CD8-positive, alpha-beta memory T cell (primary cell): ENCODE measurements at regions not wholly inside any gene's neighbourhood (a gene's known extent, or its start where the extent isn't known, plus 50 kb on each side); places are given as distances from the start of the nearest gene placed in this dataset.

Source experiments
- CTCF ChIA-PET: fragments of 350-600 bp; sonication (Branson Sonifier 250); formaldehyde crosslinking; loops from one replicate; lab custom pipeline; 2021; ENCODE audit warnings: antibody characterized with exemption; lab: Charles Lee
- POLR2A ChIA-PET: fragments of 350-600 bp; sonication (Branson Sonifier 250); formaldehyde crosslinking; loops from one replicate; lab custom pipeline; 2021; ENCODE audit warnings: antibody characterized with exemption; lab: Charles Lee
- DNase-seq, 5 donors: peaks; one replicate each; pipeline versions ENCODE4 v3.0.0 to v3.0.0-alpha.2; 2020 to 2022; ENCODE audit warnings: mixed read lengths in 1 of 5
- H3K27ac ChIP-seq: one replicate; pipeline ENCODE4 v1.7.0; 2013; ENCODE audit warnings: low read depth, mild to moderate bottlenecking, low read length, moderate library complexity
- H3K27me3 ChIP-seq: 2 replicates; pipeline ENCODE4 v1.7.0; 2013; ENCODE audit warnings: low read length, mild to moderate bottlenecking; ENCODE audit not compliant: insufficient read depth, poor library complexity, severe bottlenecking
- H3K36me3 ChIP-seq: 2 replicates; pipeline ENCODE4 v1.7.0; 2013; ENCODE audit warnings: mild to moderate bottlenecking, low read length, moderate library complexity; ENCODE audit not compliant: insufficient read depth
- H3K4me1 ChIP-seq: 2 replicates; pipeline ENCODE4 v1.7.0; 2013; ENCODE audit warnings: mild to moderate bottlenecking, low read length, moderate library complexity; ENCODE audit not compliant: insufficient read depth
- H3K4me3 ChIP-seq: 2 replicates; pipeline ENCODE4 v1.7.0; 2013; ENCODE audit warnings: mild to moderate bottlenecking, low read length
- H3K9me3 ChIP-seq: 2 replicates; pipeline ENCODE4 v1.7.0; 2013; ENCODE audit warnings: mild to moderate bottlenecking, low read length
- H3K27ac Mint-ChIP-seq, 8 donors: one replicate each; pipeline ENCODE4 v1.8.0; 2020 to 2021; ENCODE audit warnings: mixed read lengths in 8 of 8, mild to moderate bottlenecking in 6 of 8, inconsistent platforms in 3 of 8, moderate library complexity in 3 of 8
- H3K27me3 Mint-ChIP-seq, 2 donors: one replicate each; pipeline ENCODE4 v1.8.0; 2020 to 2021; ENCODE audit warnings: mixed read lengths in 2 of 2, mild to moderate bottlenecking in 1 of 2, moderate library complexity in 1 of 2
- H3K36me3 Mint-ChIP-seq, 3 donors: one replicate each; pipeline ENCODE4 v1.8.0; 2020 to 2021; ENCODE audit warnings: mixed read lengths in 3 of 3, inconsistent platforms in 1 of 3, mild to moderate bottlenecking in 1 of 3
- H3K4me1 Mint-ChIP-seq, 3 donors: one replicate each; pipeline ENCODE4 v1.8.0; 2020 to 2021; ENCODE audit warnings: mixed read lengths in 3 of 3, inconsistent platforms in 1 of 3, mild to moderate bottlenecking in 1 of 3
- H3K4me3 Mint-ChIP-seq, 7 donors: one replicate each; pipeline ENCODE4 v1.8.0; 2020 to 2021; ENCODE audit warnings: mixed read lengths in 7 of 7, mild to moderate bottlenecking in 6 of 7, moderate library complexity in 4 of 7, inconsistent platforms in 2 of 7
- H3K9me3 Mint-ChIP-seq, 5 donors: one replicate each; pipeline ENCODE4 v1.8.0; 2020 to 2022; ENCODE audit warnings: mixed read lengths in 5 of 5, mild to moderate bottlenecking in 3 of 5, moderate library complexity in 2 of 5, inconsistent platforms in 1 of 5

- H3K4me3 Mint-ChIP-seq = no peak overlapping the region
- POLR2A ChIA-PET = no interaction called here
- H3K4me1 Mint-ChIP-seq = no peaks in the 10 kb centered on the region
- Histone ChIP-seq H3K4me3 (no peak overlapping the region), H3K27me3 (no peaks in the 10 kb centered on the region), H3K27ac (no peak overlapping the region), H3K36me3 (no peaks in the 10 kb centered on the region), H3K9me3 (no peaks in the 10 kb centered on the region), H3K4me1 (no peaks in the 10 kb centered on the region)
- no peak overlapping the region for H3K27ac Mint-ChIP-seq
- H3K36me3 Mint-ChIP-seq = peaks cover 0 to 27% (median 1%) of the 10 kb centered on the region in 3 donors
- DNase-seq = no peak
- CTCF ChIA-PET = no interaction called here
- peaks cover 3 to 4% of the 10 kb centered on the region in 2 donors for H3K27me3 Mint-ChIP-seq
- peaks cover 13 to 36% (median 31%) of the 10 kb centered on the region in 5 donors for H3K9me3 Mint-ChIP-seq
Observed at GRCh38 chr6:156613996-156614395, 163.2 kb upstream of the ARID1B start.

GRCh38 chr6:156612361-156612760 is 164.8 kb upstream of the ARID1B start:
- no peak overlapping the region for H3K27ac Mint-ChIP-seq
- Histone ChIP-seq H3K27ac (no peak overlapping the region), H3K9me3 (no peaks in the 10 kb centered on the region), H3K4me3 (no peak overlapping the region), H3K36me3 (no peaks in the 10 kb centered on the region), H3K4me1 (no peaks in the 10 kb centered on the region), H3K27me3 (no peaks in the 10 kb centered on the region)
- peaks cover 0 to 30% (median 1%) of the 10 kb centered on the region in 3 donors for H3K36me3 Mint-ChIP-seq
- peaks cover 4 to 5% of the 10 kb centered on the region in 2 donors for H3K27me3 Mint-ChIP-seq
- ChIA-PET CTCF (no interaction called here), POLR2A (no interaction called here)
- H3K4me3 Mint-ChIP-seq = no peak overlapping the region
- H3K4me1 Mint-ChIP-seq = no peaks in the 10 kb centered on the region
- no peak for DNase-seq
- H3K9me3 Mint-ChIP-seq = peaks cover 15 to 38% (median 31%) of the 10 kb centered on the region in 5 donors

GRCh38 chr6:156602066-156602385 is 175.2 kb upstream of the ARID1B start:
- Mint-ChIP-seq H3K4me3 (no peak overlapping the region), H3K4me1 (no peaks in the 10 kb centered on the region), H3K27me3 (peaks cover 17 to 56% of the 10 kb centered on the region in 2 donors), H3K27ac (no peak overlapping the region), H3K36me3 (peaks cover 0 to 5% (median 0%) of the 10 kb centered on the region in 3 donors), H3K9me3 (peaks cover 0 to 7% (median 4%) of the 10 kb centered on the region in 5 donors)
- Histone ChIP-seq H3K27ac (no peak overlapping the region), H3K27me3 (no peaks in the 10 kb centered on the region), H3K4me1 (no peaks in the 10 kb centered on the region), H3K9me3 (no peaks in the 10 kb centered on the region), H3K36me3 (no peaks in the 10 kb centered on the region), H3K4me3 (no peak overlapping the region)
- DNase-seq = no peak
- ChIA-PET CTCF (no interaction called here), POLR2A (no interaction called here)

- no peaks in the 10 kb centered on the region for H3K9me3 ChIP-seq
- Mint-ChIP-seq H3K27ac (no peak overlapping the region), H3K4me1 (no peaks in the 10 kb centered on the region), H3K4me3 (no peak overlapping the region), H3K27me3 (peaks cover 15 to 52% of the 10 kb centered on the region in 2 donors), H3K36me3 (peaks cover 0 to 5% (median 0%) of the 10 kb centered on the region in 3 donors), H3K9me3 (peaks cover 0 to 7% (median 4%) of the 10 kb centered on the region in 5 donors)
- no peaks in the 10 kb centered on the region for H3K36me3 ChIP-seq
- H3K4me1 ChIP-seq = no peaks in the 10 kb centered on the region
- DNase-seq = no peak
- ChIA-PET POLR2A (no interaction called here), CTCF (no interaction called here)
- H3K27ac ChIP-seq = no peak overlapping the region
- no peaks in the 10 kb centered on the region for H3K27me3 ChIP-seq
- no peak overlapping the region for H3K4me3 ChIP-seq
Observed at GRCh38 chr6:156601152-156602065, 175.8 kb upstream of the ARID1B start.

GRCh38 chr6:156600678-156601077 is 176.5 kb upstream of the ARID1B start:
- no peak overlapping the region for H3K27ac ChIP-seq
- POLR2A ChIA-PET = no interaction called here
- H3K27me3 ChIP-seq = no peaks in the 10 kb centered on the region
- Mint-ChIP-seq H3K4me3 (no peak overlapping the region), H3K27me3 (peaks cover 14 to 49% of the 10 kb centered on the region in 2 donors), H3K4me1 (no peaks in the 10 kb centered on the region), H3K9me3 (peaks cover 0 to 5% (median 0%) of the 10 kb centered on the region in 5 donors), H3K36me3 (peaks cover 0 to 5% (median 0%) of the 10 kb centered on the region in 3 donors), H3K27ac (no peak overlapping the region)
- no peak overlapping the region for H3K4me3 ChIP-seq
- no peaks in the 10 kb centered on the region for H3K9me3 ChIP-seq
- H3K36me3 ChIP-seq = no peaks in the 10 kb centered on the region
- CTCF ChIA-PET = no interaction called here
- H3K4me1 ChIP-seq = no peaks in the 10 kb centered on the region
- DNase-seq = no peak

- POLR2A ChIA-PET = no interaction called here
- Histone ChIP-seq H3K9me3 (no peaks in the 10 kb centered on the region), H3K4me3 (no peak overlapping the region), H3K27me3 (no peaks in the 10 kb centered on the region), H3K27ac (no peak overlapping the region), H3K36me3 (no peaks in the 10 kb centered on the region), H3K4me1 (no peaks in the 10 kb centered on the region)
- CTCF ChIA-PET = no interaction called here
- Mint-ChIP-seq H3K4me1 (no peaks in the 10 kb centered on the region), H3K27me3 (peaks cover 14 to 48% of the 10 kb centered on the region in 2 donors), H3K36me3 (peaks cover 0 to 5% (median 0%) of the 10 kb centered on the region in 3 donors), H3K27ac (no peak overlapping the region), H3K4me3 (no peak overlapping the region), H3K9me3 (peaks cover 0 to 5% (median 0%) of the 10 kb centered on the region in 5 donors)
- DNase-seq = no peak
Observed at GRCh38 chr6:156599978-156600590, 177.1 kb upstream of the ARID1B start.

- Mint-ChIP-seq H3K9me3 (peaks cover 0 to 2% (median 0%) of the 10 kb centered on the region in 5 donors), H3K27me3 (peaks cover 9 to 45% of the 10 kb centered on the region in 2 donors), H3K27ac (no peak overlapping the region), H3K4me3 (no peak overlapping the region), H3K4me1 (no peaks in the 10 kb centered on the region), H3K36me3 (peaks cover 0 to 2% (median 0%) of the 10 kb centered on the region in 3 donors)
- CTCF ChIA-PET = no interaction called here
- Histone ChIP-seq H3K27ac (no peak overlapping the region), H3K4me1 (no peaks in the 10 kb centered on the region), H3K27me3 (no peaks in the 10 kb centered on the region), H3K9me3 (no peaks in the 10 kb centered on the region), H3K4me3 (no peak overlapping the region), H3K36me3 (no peaks in the 10 kb centered on the region)
- no peak for DNase-seq
- POLR2A ChIA-PET = no interaction called here
Observed at GRCh38 chr6:156599366-156599765, 177.8 kb upstream of the ARID1B start.

- Mint-ChIP-seq H3K36me3 (no peaks in the 10 kb centered on the region), H3K27ac (no peak overlapping the region), H3K27me3 (peaks cover 7 to 45% of the 10 kb centered on the region in 2 donors), H3K4me3 (no peak overlapping the region), H3K9me3 (no peaks in the 10 kb centered on the region), H3K4me1 (no peaks in the 10 kb centered on the region)
- no peak for DNase-seq
- Histone ChIP-seq H3K36me3 (no peaks in the 10 kb centered on the region), H3K4me3 (no peak overlapping the region), H3K27ac (no peak overlapping the region), H3K27me3 (no peaks in the 10 kb centered on the region), H3K4me1 (no peaks in the 10 kb centered on the region), H3K9me3 (no peaks in the 10 kb centered on the region)
- POLR2A ChIA-PET = no interaction called here
- CTCF ChIA-PET = no interaction called here
Observed at GRCh38 chr6:156598855-156599180, 178.4 kb upstream of the ARID1B start.
